Fibroblast of lung (primary cell): ENCODE measurements at regions not wholly inside any gene's neighbourhood (a gene's known extent, or its start where the extent isn't known, plus 50 kb on each side); places are given as distances from the start of the nearest gene placed in this dataset.

ENCODE experiments used
- DNase-seq, 2 donors: peaks; one replicate each; pipeline versions ENCODE4 v3.0.0 to v3.0.0-alpha.2; 2010; ENCODE audit warnings: low read depth in 2 of 2
- H2AFZ ChIP-seq: 2 replicates; pipeline ENCODE4 v1.5.1; 2012; ENCODE audit warnings: low read length, control low read depth, inconsistent platforms
- H3K27ac ChIP-seq: 2 replicates; pipeline ENCODE4 v1.5.1; 2011; ENCODE audit warnings: low read length, control low read depth; ENCODE audit not compliant: insufficient read depth
- H3K27me3 ChIP-seq: 2 replicates; pipeline ENCODE4 v1.5.1; 2011; ENCODE audit warnings: mild to moderate bottlenecking, low read length; ENCODE audit not compliant: control insufficient read depth, insufficient read depth
- H3K36me3 ChIP-seq: 2 replicates; pipeline ENCODE4 v1.5.1; 2011; ENCODE audit warnings: low read length; ENCODE audit not compliant: control insufficient read depth, insufficient read depth
- H3K4me1 ChIP-seq: 2 replicates; pipeline ENCODE4 v1.5.1; 2011; ENCODE audit warnings: low read length; ENCODE audit not compliant: control insufficient read depth, insufficient read depth; ENCODE audit errors: extremely low read depth
- H3K4me2 ChIP-seq: 2 replicates; pipeline ENCODE4 v1.5.1; 2011; ENCODE audit warnings: low read length, control low read depth; ENCODE audit not compliant: insufficient read depth; ENCODE audit errors: extremely low read depth
- H3K4me3 ChIP-seq, 4 experiments: fragments of 200-600 bp in 1 of 4; sonication (generic) in 1 of 4; replicated peaks in 1 of 4; 2 replicates each; pipeline ENCODE4 v1.5.1; 2011 to 2016; ENCODE audit warnings: low read length in 4 of 4, low read depth in 3 of 4, mild to moderate bottlenecking in 3 of 4, control low read depth in 2 of 4, inconsistent platforms in 1 of 4, mixed read lengths in 1 of 4; ENCODE audit not compliant: insufficient read depth in 1 of 4; ENCODE audit errors: control extremely low read depth in 1 of 4
- H3K79me2 ChIP-seq: 2 replicates; pipeline ENCODE4 v1.5.1; 2012; ENCODE audit warnings: mild to moderate bottlenecking, low read length, inconsistent platforms; ENCODE audit not compliant: control insufficient read depth, insufficient read depth
- H3K9ac ChIP-seq: 2 replicates; pipeline ENCODE4 v1.5.1; 2011; ENCODE audit warnings: mild to moderate bottlenecking, low read length, control low read depth; ENCODE audit not compliant: insufficient read depth
- H3K9me3 ChIP-seq: 2 replicates; pipeline ENCODE4 v1.5.1; 2012; ENCODE audit warnings: low read depth, low read length; ENCODE audit not compliant: control insufficient read depth, insufficient read depth
- H4K20me1 ChIP-seq: 2 replicates; pipeline ENCODE4 v1.5.1; 2011; ENCODE audit warnings: low read length; ENCODE audit not compliant: control insufficient read depth, insufficient read depth; ENCODE audit errors: extremely low read depth
- CTCF ChIP-seq, 2 donors: IDR thresholded peaks in 1 of 2; conservative IDR thresholded peaks in 1 of 2; 1 replicate in 1 of 2; 2 replicates in 1 of 2; pipeline ENCODE4 v1.5.1; 2011 to 2012; ENCODE audit warnings: low read length in 2 of 2, control low read depth in 1 of 2, inconsistent platforms in 1 of 2, low read depth in 1 of 2, mild to moderate bottlenecking in 1 of 2
- EZH2 ChIP-seq: IDR thresholded peaks from 2 replicates; pipeline ENCODE4 v1.5.1; 2012; ENCODE audit warnings: low read length, control low read depth, mild to moderate bottlenecking; ENCODE audit errors: missing control alignments

- no peaks in the 10 kb centered on the region for H3K4me1 ChIP-seq
- no peak for TF ChIP-seq CTCF (conservative IDR thresholded peaks at IDR 0.05 in 1 of 2, IDR thresholded peaks at IDR 0.05 in 1 of 2; ENCODE audit: low read depth in 1 of 2, low read length in 2 of 2)
- no peak for TF ChIP-seq EZH2
- no peaks in the 10 kb centered on the region for H3K36me3 ChIP-seq
- no peak overlapping the region for H2AFZ ChIP-seq
- no peaks in the 10 kb centered on the region for H3K9me3 ChIP-seq
- H4K20me1 ChIP-seq = no peaks in the 10 kb centered on the region
- no peak overlapping the region for H3K4me3 ChIP-seq
- H3K27ac ChIP-seq = no peak overlapping the region
- no peak overlapping the region for H3K9ac ChIP-seq
- no peaks in the 10 kb centered on the region for H3K79me2 ChIP-seq
- H3K4me2 ChIP-seq = no peak overlapping the region
- peak; percentile 11 to 19 for DNase-seq
- H3K27me3 ChIP-seq = no peaks in the 10 kb centered on the region
Observed at GRCh38 chr21:35428001-35428320, 378.9 kb upstream of the RUNX1 start.

- H3K27me3 ChIP-seq = no peaks in the 10 kb centered on the region
- no peak overlapping the region for H2AFZ ChIP-seq
- no peaks in the 10 kb centered on the region for H3K36me3 ChIP-seq
- no peak overlapping the region for H3K27ac ChIP-seq
- H3K9me3 ChIP-seq = no peaks in the 10 kb centered on the region
- TF ChIP-seq CTCF (conservative IDR thresholded peaks at IDR 0.05 in 1 of 2, IDR thresholded peaks at IDR 0.05 in 1 of 2; ENCODE audit: low read depth in 1 of 2, low read length in 2 of 2) (no peak), EZH2 (no peak)
- H3K79me2 ChIP-seq = no peaks in the 10 kb centered on the region
- no peak overlapping the region for H3K4me2 ChIP-seq
- H3K4me3 ChIP-seq = no peak overlapping the region
- DNase-seq = no peak
- H4K20me1 ChIP-seq = no peaks in the 10 kb centered on the region
- H3K4me1 ChIP-seq = no peaks in the 10 kb centered on the region
- H3K9ac ChIP-seq = no peak overlapping the region
Observed at GRCh38 chr21:35427320-35428000, 378.4 kb upstream of the RUNX1 start.

GRCh38 chr21:35426897-35427296 lies 377.8 kb upstream of the RUNX1 start:
- H3K27me3 ChIP-seq = no peaks in the 10 kb centered on the region
- H3K9me3 ChIP-seq = no peaks in the 10 kb centered on the region
- no peak overlapping the region for H3K9ac ChIP-seq
- no peak overlapping the region for H2AFZ ChIP-seq
- H4K20me1 ChIP-seq = no peaks in the 10 kb centered on the region
- H3K4me3 ChIP-seq = no peak overlapping the region
- no peak for TF ChIP-seq EZH2
- no peak for TF ChIP-seq CTCF (conservative IDR thresholded peaks at IDR 0.05 in 1 of 2, IDR thresholded peaks at IDR 0.05 in 1 of 2; ENCODE audit: low read depth in 1 of 2, low read length in 2 of 2)
- H3K4me2 ChIP-seq = no peak overlapping the region
- no peaks in the 10 kb centered on the region for H3K79me2 ChIP-seq
- no peak overlapping the region for H3K27ac ChIP-seq
- no peaks in the 10 kb centered on the region for H3K4me1 ChIP-seq
- DNase-seq = no peak
- H3K36me3 ChIP-seq = no peaks in the 10 kb centered on the region
